DOHH2 (cell line): ENCODE measurements at regions not wholly inside any gene's neighbourhood (a gene's known extent, or its start where the extent isn't known, plus 50 kb on each side); places are given as distances from the start of the nearest gene placed in this dataset.

ENCODE experiments used
- H3F3A ChIP-seq: fragments of 200-600 bp; sonication (generic), shearing (Covaris generic); 2 replicates; pipeline ENCODE4 v1.6.0; 2016; ENCODE audit warnings: antibody characterized with exemption, mild to moderate bottlenecking; ENCODE audit not compliant: control insufficient read depth, insufficient read depth
- H3K27ac ChIP-seq: fragments of 200-600 bp; sonication (generic); 2 replicates; pipeline ENCODE4 v1.5.1; 2014; ENCODE audit warnings: low read depth, mild to moderate bottlenecking, low read length, moderate library complexity
- H3K27me3 ChIP-seq: fragments of 200-600 bp; sonication (generic); 2 replicates; pipeline ENCODE4 v1.6.1; 2014; ENCODE audit warnings: mild to moderate bottlenecking, low read length, mixed read lengths; ENCODE audit not compliant: control insufficient read depth
- H3K36me3 ChIP-seq: fragments of 200-600 bp; sonication (generic); 2 replicates; pipeline ENCODE4 v1.6.1; 2014; ENCODE audit warnings: mild to moderate bottlenecking, low read length, moderate library complexity, mixed read lengths; ENCODE audit not compliant: control insufficient read depth
- H3K4me1 ChIP-seq: fragments of 200-600 bp; sonication (generic); 2 replicates; pipeline ENCODE4 v1.6.1; 2014; ENCODE audit warnings: mild to moderate bottlenecking, low read length, mixed read lengths; ENCODE audit not compliant: control insufficient read depth
- H3K4me2 ChIP-seq: fragments of 200-600 bp; sonication (generic); 2 replicates; pipeline ENCODE4 v1.6.0; 2014; ENCODE audit warnings: mild to moderate bottlenecking, low read length, moderate library complexity
- H3K4me3 ChIP-seq: fragments of 200-600 bp; sonication (generic); 2 replicates; pipeline ENCODE4 v1.5.1; 2014; ENCODE audit warnings: mild to moderate bottlenecking, low read length, mixed read lengths
- H3K79me2 ChIP-seq: fragments of 200-600 bp; sonication (generic); 2 replicates; pipeline ENCODE4 v1.6.1; 2014; ENCODE audit warnings: mild to moderate bottlenecking, low read length, mixed read lengths; ENCODE audit not compliant: control insufficient read depth
- H3K9me2 ChIP-seq: fragments of 200-600 bp; sonication (generic); replicated peaks from 2 replicates; pipeline ENCODE4 v1.6.1; 2014; ENCODE audit warnings: mild to moderate bottlenecking, low read length, mixed read lengths; ENCODE audit not compliant: control insufficient read depth
- H3K9me3 ChIP-seq: fragments of 200-600 bp; sonication (generic); 2 replicates; pipeline ENCODE4 v1.6.1; 2014; ENCODE audit warnings: antibody characterized with exemption, low read length, mixed read lengths; ENCODE audit not compliant: control insufficient read depth, insufficient read depth
- H4K20me1 ChIP-seq: fragments of 200-600 bp; sonication (generic); 2 replicates; pipeline ENCODE4 v1.6.0; 2014; ENCODE audit warnings: low read depth, mild to moderate bottlenecking, antibody characterized with exemption, low read length, moderate library complexity; ENCODE audit not compliant: control insufficient read depth, insufficient read depth
- CTCF ChIP-seq: fragments of 200-600 bp; sonication (generic); IDR thresholded peaks from one replicate; pipeline ENCODE4 v1.5.1; 2014; ENCODE audit warnings: antibody characterized with exemption, mild to moderate bottlenecking, low read depth, low read length; ENCODE audit not compliant: poor library complexity, severe bottlenecking
- EZH2phosphoT487 ChIP-seq: fragments of 200-600 bp; sonication (generic); IDR thresholded peaks from 2 replicates; pipeline ENCODE4 v1.6.1; 2017; ENCODE audit warnings: borderline replicate concordance, mild to moderate bottlenecking, antibody characterized with exemption, low read length, moderate library complexity, mixed read lengths

GRCh38 chr7:10688544-10688943 is 285.1 kb upstream of the PHF14 start:
- H3K4me3 ChIP-seq = no peak overlapping the region
- H3K4me2 ChIP-seq = no peak overlapping the region
- TF ChIP-seq EZH2phosphoT487 = no peak
- TF ChIP-seq CTCF = no peak
- no peaks in the 10 kb centered on the region for H3K27me3 ChIP-seq
- no peak overlapping the region for H3K27ac ChIP-seq
- H3K79me2 ChIP-seq = no peaks in the 10 kb centered on the region
- no peaks in the 10 kb centered on the region for H3F3A ChIP-seq
- H3K4me1 ChIP-seq = 0 out of 2 replicates have a peak, but pooled peaks cover 3% of the 10 kb centered on the region
- no peaks in the 10 kb centered on the region for H3K9me3 ChIP-seq
- no peaks in the 10 kb centered on the region for H4K20me1 ChIP-seq
- no peaks in the 10 kb centered on the region for H3K9me2 ChIP-seq
- no peaks in the 10 kb centered on the region for H3K36me3 ChIP-seq

GRCh38 chr7:10696064-10696463 is 277.6 kb upstream of the PHF14 start:
- Histone ChIP-seq H3K27me3 (no peaks in the 10 kb centered on the region), H3K4me1 (no peaks in the 10 kb centered on the region), H3K4me2 (no peak overlapping the region), H3K4me3 (no peak overlapping the region), H3K9me3 (no peaks in the 10 kb centered on the region), H3F3A (no peaks in the 10 kb centered on the region), H3K9me2 (no peaks in the 10 kb centered on the region), H4K20me1 (no peaks in the 10 kb centered on the region), H3K79me2 (no peaks in the 10 kb centered on the region), H3K27ac (no peak overlapping the region), H3K36me3 (no peaks in the 10 kb centered on the region)
- TF ChIP-seq EZH2phosphoT487 (no peak), CTCF (no peak)

GRCh38 chr7:10703059-10703458 is 270.6 kb upstream of the PHF14 start:
- Histone ChIP-seq H3K4me3 (no peak overlapping the region), H3K27me3 (no peaks in the 10 kb centered on the region), H3K9me2 (no peaks in the 10 kb centered on the region), H3K4me2 (no peak overlapping the region), H4K20me1 (no peaks in the 10 kb centered on the region), H3K4me1 (peaks cover 6% of the 10 kb centered on the region; the same call in 1 of the 2 replicates), H3K36me3 (no peaks in the 10 kb centered on the region), H3F3A (no peaks in the 10 kb centered on the region), H3K79me2 (no peaks in the 10 kb centered on the region), H3K9me3 (no peaks in the 10 kb centered on the region), H3K27ac (no peak overlapping the region)
- TF ChIP-seq EZH2phosphoT487 = no peak
- no peak for TF ChIP-seq CTCF

GRCh38 chr7:10703981-10704380 is 269.7 kb upstream of the PHF14 start:
- Histone ChIP-seq H3K4me1 (peaks cover 6% of the 10 kb centered on the region; the same call in 1 of the 2 replicates), H3K9me2 (no peaks in the 10 kb centered on the region), H3F3A (no peaks in the 10 kb centered on the region), H3K27me3 (no peaks in the 10 kb centered on the region), H3K27ac (no peak overlapping the region), H3K36me3 (no peaks in the 10 kb centered on the region), H4K20me1 (no peaks in the 10 kb centered on the region), H3K4me3 (no peak overlapping the region), H3K79me2 (no peaks in the 10 kb centered on the region), H3K4me2 (no peak overlapping the region), H3K9me3 (no peaks in the 10 kb centered on the region)
- TF ChIP-seq CTCF (no peak), EZH2phosphoT487 (no peak)
